GM19452 (cell line): ENCODE measurements at regions not wholly inside any gene's neighbourhood (a gene's known extent, or its start where the extent isn't known, plus 50 kb on each side); places are given as distances from the start of the nearest gene placed in this dataset.

Experiments used
- ATAC-seq: cut with Tn5 transposase; IDR thresholded peaks from one replicate; pipeline ENCODE4 v1.9.1; 2021; ENCODE audit not compliant: unreplicated experiment

DNA sequence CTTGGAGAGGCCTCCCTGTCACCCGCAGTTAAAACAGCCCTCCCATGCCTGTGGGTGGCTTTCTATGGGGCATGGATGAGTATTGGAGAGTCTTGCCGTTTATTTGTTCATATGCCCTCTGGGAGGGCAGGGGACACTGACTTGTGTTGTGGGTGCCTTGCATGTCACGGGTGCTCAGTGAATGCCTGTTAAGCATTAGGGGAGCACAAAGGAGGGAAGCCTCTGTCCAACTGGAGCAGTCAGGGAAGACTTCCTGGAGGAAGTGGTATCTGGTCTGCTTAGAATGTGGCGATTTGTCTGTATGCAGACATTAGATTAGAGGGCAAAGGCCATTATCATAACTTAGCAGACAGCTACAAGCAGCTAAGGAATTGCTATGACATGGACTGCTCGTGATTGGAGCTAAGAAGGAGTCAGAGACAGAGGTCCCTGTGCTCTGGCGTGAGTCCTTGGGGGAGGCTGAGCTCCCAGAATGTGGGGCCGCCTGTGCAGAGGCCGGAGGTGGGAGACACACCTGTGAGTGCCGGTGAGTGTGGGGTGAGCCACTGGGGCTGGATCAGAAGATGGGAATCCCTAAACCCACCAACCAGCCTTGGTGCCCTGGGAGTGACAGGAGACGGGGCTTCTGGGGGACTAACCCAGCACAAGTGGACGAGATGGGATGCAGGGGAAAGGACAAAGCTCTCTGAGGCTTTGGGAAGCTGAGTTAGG is 286.1 kb downstream of the SEC14L1 start:
- ATAC-seq, result no peak

DNA sequence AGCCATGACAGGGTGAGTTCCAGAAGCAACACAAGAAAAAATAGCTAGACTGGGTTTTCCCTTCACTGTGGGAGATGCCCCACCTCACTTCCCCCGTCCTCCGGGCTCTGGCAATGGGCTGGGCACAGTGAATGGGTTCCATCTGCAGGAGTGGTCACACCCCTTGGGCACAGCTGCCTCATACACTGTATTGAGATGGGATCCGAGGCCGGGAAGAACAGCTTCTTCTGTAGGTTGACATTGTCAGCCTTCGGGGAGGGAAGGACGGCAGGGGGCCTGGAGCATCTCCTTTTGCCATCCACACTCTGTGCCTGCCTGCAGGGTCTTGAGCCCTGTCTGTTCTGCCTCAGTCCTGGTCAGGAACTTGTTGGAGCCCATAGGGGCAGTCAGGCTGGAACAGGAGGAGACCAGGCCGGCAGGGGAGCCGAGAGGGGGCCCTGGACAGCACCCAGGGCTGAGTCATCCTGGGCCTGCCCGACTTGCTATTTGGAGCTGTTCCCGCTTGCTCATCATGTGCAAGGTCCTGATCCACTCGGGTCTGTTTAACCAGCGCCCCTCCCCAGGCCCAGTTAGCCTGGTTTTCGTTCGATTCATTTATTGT is 286.7 kb downstream of the SEC14L1 start:
- ATAC-seq, result no peak

DNA sequence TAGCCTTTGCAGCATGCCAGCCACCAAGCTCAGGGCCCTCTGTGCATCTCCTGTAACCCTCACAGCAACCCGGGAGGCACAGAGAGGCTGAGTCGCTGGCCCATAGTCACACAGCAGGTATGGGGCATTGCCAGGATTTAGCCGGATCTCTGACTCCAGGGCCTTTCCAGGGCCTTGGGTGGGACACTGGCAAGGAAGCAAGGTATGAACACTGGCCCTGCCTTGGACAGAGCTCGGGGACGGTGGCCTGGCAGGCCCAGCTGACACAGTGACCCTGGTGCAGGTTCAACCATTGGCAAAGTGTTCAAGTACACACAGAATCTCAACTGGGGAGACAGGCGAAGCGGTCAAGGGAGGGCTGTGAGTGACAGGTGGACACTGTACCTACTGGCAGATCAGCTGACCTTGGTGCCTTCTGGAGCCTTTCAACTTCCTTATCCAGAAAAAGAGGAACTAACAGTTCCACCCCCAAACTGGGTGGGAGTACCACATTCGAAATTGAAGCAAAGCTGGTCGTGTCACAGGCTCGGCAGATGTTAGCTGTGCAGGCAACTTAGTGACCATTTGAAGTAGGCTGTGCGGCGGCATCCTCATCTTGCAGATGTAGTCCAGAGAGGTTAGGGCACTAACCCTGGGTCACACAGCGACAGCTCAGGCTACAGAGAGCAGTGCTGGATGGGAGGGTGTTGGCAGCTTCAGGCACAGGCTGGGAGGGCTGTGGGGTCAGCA is 287.4 kb downstream of the SEC14L1 start:
- no peak for ATAC-seq

DNA sequence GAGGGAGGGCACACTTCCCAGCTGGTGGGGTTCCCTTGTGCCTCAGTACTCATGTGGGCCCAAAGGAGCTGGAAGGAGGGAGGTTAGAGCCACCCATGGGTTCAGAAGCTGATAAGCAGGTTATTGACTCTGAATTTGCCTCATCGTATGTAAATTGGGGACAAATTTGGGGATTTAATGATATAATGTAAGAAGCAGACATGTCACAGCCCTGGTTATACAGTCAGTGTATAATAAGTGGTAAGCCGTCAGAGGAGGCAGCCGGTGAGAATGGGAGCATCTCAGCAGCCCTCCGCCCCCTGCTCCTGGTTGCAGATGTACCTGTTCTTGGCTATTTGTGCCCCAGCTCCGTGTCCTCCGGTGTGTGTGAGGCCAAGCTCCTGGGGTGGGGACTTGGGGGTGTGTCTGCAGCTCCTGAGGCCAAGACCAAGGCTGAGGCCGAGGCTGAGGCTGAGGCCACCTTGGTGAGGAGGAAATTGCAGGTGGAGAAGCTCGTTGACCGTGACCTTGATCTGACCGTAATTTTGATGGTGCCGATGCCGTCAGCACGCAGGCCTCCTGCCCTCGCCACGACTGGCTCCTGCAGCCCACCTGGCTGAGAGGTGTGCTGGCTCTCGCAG is 288.1 kb downstream of the SEC14L1 start:
- ATAC-seq, result no peak

DNA sequence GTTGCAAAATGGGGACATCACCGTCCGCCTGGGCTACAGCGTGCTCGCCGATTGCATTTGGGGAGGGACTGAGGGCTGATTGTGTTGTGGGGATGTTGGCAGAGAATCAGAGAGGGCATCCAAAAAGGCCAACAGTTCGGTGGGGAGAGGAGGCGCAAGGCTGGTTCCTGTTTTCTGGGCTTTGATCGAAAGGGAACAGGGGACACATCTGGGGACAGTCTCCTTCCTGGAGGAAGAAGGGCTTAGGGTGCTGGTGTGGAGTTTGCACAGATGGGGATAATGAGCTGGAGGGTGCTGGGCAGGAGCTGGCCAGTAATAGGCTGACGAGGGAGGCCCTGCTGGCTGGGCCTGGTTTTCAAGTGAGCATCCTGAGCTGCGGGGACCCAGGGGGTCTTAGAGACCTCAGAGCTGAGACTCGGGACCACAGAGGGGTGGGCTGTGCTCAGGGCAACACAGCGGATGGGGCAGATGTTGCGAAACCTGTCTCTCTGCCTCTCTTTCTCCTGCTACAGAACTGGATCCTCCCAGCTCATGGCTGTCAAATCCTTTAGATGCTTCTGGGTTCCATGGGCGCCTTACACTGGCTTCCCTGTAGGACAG is 288.7 kb downstream of the SEC14L1 start:
- no peak for ATAC-seq

DNA sequence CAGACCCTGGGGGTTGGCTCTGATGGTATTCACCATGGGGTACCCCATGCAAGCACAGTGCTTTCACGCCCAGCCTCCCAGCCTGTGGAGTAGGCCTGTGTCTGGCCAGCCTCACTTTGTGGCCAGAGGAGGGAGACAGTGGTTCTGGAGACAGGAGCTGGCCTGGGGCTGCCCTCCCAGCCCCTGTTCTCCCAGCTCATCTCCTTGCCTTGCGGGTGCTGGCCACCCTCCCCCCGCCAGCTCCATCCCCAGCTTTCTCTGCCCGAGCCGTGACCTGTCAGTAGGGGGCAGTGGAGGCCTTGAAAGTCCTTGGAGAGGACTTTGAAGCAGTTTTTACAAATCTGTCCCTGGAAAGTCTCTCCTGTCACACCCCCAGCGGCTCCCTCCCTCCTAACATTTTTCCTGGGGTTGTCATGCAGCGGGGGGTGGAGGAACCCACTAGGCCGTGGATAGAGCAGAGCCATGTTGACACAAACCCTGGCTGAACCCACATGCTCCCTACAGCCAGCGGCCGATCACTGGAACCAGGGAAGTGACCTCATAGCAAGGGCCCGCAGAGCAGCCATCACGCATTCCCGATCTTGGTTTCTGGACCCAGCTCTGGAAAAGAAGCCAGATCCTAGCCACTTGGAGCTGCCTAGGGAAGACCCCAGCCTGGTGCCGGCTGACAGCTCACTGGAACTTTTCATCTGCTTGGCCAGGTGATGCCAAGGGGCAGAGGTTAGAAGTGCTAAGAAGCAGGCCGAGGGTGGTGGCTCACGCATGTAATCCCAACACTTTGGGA is 289.4 kb downstream of the SEC14L1 start:
- ATAC-seq, result no peak

DNA sequence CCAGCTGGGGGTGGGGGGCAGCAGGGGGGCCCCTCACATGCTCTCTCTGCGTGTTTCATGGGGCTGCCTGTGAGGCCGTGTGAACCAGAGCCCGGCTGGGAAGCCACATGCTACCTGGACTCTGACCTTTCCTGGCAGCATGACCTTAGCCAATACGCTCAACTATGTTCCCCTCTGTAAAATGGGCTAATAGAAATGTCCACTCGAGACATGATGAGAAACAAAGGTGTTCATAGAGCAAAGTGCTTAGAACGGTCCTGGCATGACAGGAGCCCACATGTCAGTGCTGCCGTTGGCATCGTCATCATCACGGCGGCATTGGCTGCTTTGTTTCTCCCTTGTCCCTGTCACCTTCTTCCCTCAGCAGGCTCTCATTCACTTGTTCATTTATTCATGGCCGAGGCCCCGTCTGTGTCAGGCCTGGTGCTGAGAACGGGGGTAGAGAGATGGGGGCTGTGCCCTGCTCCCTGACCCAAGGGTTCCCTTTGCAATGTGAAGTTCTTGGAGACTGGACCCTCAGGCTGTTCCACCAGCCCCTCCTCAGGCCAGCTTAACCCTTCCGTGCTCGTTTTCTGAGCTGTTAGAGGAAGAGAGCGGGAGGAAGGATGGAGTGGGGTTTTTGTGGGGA is 291.4 kb downstream of the SEC14L1 start:
- no peak for ATAC-seq

DNA sequence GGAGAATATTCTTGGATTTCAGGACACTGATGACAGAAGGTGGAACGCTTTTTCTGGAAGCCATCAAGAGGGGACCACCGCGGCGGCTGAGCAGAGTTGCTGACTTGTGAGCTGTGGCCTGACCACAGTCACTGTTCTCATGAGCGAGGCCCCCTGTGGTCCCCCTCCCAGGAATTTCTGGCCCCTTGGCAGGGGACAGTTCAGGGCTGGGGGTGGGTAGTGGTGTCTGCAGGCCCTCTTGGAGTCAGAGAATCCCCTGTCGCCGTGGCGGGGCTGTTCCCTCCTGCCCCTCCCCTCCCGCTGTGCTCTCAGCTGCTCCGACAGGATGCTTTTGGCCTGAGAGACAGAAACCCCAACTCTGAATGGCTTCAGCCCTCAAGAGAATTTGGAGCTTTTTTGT is 292.0 kb downstream of the SEC14L1 start:
- no peak for ATAC-seq

DNA sequence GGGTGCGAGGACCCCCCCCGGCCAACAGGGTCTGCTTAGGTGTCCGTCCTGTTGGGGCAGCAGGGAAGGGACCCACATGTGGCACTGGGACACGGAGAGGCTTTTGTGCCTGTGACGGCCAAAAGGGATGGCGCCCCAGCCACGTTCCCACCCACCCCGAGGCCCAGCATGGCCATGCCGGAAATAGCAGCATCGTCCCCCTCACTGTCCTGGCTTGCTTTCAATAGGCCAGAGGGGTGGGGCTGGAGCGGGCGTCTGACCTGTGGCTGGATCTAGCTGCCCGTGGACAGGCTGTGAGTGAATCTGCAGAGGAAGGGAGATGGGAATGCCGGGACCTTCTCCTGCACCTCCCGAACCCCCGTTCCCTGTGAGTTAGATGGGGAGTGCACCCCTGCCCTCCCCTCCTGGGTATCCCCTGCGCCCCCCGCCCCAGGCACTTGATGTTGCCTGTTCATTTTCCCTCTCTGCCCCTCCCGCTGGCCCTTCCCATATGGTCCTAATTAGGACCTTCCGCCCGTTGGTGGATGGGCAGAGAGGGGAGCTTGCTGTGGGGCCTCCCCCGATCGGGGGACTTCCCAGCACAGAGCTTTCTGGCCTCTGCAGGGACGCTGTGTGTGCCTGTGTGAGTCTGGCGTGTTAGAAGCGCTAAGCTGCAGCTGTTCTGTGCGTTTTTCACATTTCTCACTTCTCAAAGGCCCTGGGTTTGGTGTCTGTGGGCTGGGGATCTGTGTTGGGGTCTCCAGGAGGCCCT is 292.8 kb downstream of the SEC14L1 start:
- ATAC-seq, result no peak

DNA sequence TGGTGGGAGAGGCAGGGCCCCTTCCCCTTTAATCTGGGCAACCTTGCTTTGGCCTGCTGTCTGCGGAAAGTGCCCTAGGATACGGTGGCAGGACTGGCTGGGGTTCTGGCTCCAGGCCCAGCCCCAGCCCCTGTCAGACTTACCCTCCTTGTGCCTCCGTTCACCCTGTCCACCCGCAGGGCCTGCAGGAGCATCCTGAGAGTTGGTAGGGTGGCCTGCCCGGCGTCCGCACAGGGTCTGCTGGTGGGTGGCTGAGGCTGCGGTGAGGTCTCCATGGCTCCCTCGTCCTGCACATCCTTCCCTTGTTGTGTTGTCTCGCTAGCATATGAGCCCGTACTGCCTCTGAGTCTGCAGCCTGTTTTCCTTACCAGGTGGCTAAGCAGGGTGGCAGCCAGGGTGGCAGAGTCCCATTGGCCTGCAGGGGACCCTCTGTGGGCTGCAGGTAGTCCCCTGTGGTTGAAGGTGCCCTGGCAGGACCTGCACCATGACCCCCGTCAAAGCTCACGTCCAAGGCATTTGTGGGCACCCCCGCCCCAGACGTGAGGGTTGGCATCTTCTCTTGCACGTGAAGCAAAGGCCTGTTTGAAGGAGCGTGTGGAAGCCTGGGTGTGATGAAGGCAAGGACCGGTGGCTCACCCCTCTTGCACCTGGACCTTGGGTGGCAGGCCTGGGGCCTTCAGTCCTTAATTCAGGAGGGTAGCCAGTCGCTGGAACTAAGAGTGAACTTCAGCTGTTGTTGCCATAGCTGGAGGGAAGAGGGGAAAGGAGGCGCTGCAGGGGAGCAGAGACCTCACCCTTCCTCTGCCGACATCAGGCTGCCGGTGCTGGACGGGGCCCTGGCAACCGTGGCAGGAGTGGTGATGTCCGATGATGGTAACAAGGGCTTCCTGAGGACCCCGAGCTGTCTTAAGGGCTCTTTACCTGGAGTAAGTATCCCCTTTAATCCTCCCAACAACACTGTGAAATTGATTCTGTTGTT is 293.7 kb downstream of the SEC14L1 start:
- ATAC-seq, result no peak

DNA sequence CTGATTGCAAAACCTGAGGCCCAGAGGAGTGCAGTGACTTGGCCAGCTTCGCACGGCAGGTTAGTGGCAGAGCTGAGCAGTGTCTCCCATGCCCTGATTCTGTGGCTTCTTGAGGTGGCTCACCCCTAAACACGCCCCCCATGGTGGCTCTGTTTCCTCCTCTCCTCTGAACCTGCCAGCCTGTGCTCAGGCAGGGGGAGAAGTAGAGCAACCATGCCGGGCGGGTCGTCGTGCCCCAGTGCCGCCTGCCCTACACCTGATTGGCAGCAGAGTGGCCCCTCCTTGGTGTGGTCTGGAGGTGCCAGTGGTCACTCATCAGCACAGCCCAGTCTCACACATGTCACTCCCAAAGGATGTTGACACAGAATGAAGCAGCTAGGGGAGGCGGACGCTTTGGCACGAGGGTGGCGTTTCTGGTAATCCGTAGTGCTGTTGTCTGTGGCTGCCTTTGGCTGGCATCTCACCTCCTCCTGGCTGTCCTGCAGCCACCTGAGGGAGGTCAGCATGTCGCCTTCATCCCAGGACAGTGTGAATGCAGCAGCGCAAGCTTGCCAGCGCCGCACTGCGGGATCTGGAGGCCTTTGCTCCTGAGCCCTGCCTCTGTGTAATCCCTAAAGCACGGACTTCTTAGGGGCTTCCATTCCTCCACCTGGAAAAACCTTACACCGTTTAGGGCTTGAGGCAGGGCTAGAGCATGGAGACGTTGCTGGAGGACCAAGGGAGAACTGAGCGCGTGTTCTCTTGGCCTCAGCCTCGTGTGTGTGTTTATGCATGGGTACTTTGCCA is 294.7 kb downstream of the SEC14L1 start:
- ATAC-seq, result no peak

DNA sequence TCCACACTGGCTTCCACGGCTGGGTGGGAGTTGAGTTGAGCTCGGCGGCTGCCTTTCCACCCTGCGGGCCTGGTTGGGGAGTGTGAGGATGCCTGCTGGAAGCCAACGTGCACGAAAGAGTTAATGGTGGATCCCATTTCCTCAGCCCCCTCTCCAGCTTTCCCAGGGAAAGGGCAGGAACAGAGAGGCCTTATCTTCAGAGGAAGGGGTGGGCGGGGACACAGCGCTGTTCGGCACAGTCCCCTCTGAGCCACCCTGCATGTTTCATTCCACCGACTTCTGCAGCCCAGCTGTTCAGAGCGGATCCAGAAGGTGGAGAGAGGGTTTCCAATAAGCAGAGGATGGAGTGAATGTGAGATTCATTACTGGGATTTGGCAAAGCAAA is 295.3 kb downstream of the SEC14L1 start:
- ATAC-seq, result no peak

DNA sequence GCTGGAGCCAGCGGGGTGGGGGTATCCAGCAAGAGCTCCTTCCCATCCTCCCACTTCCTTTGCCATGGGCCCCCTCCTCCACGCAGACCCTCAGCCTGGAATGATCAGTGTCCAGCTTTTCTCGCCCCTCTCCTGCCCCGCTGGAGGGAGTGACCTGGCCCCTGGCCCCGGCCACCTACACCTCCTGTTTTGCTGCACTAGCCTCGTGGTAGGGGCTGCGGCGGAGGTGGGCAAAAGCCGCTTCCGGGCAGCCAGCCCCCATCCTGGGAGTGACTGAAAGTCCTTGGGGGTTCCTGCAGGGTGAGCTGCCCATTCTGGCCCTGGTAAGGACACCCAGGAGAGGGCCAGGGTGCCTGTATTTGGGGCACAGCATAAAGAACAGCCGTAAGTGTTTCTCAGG is 295.7 kb downstream of the SEC14L1 start:
- no peak for ATAC-seq

DNA sequence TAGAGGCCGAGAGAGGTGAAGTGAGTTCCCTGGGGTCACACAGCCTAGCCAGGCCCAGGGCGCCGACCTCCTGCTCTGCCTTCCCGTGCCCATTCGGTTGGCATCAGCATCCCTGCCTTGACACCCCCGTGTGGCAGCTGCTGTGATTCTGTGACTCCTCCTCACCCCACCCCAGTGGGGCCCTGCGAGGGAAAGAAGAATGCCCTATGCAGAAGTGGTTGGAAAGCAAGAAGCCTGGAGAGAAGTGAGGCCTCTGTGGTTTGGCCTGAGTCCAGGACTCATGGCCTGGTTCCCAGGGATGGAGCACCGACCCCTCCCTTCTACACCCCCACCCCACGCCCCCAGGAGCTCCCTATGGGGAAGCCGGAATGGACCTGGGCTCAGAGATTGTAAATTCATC is 296.2 kb downstream of the SEC14L1 start:
- ATAC-seq, result no peak

DNA sequence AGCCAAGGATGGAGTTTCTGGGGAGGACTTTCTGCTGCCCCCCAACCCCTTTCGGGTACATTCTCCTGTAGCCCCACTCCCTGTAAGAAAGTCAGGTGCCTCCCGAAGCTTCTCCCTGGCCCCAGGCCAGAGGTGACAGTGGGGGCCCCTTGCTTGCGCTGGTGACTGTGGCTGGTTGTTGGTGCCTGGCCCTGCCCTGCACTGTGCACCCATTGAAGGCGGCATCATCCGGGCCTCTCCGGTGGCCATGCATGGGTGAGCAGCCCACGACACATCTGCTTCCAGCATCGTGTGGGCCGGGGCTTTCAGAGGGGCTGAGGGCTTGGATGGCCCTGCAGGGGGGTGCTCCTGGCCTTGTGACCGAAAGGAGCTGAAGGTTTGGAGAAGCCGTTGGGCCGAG is 297.0 kb downstream of the SEC14L1 start:
- no peak for ATAC-seq

DNA sequence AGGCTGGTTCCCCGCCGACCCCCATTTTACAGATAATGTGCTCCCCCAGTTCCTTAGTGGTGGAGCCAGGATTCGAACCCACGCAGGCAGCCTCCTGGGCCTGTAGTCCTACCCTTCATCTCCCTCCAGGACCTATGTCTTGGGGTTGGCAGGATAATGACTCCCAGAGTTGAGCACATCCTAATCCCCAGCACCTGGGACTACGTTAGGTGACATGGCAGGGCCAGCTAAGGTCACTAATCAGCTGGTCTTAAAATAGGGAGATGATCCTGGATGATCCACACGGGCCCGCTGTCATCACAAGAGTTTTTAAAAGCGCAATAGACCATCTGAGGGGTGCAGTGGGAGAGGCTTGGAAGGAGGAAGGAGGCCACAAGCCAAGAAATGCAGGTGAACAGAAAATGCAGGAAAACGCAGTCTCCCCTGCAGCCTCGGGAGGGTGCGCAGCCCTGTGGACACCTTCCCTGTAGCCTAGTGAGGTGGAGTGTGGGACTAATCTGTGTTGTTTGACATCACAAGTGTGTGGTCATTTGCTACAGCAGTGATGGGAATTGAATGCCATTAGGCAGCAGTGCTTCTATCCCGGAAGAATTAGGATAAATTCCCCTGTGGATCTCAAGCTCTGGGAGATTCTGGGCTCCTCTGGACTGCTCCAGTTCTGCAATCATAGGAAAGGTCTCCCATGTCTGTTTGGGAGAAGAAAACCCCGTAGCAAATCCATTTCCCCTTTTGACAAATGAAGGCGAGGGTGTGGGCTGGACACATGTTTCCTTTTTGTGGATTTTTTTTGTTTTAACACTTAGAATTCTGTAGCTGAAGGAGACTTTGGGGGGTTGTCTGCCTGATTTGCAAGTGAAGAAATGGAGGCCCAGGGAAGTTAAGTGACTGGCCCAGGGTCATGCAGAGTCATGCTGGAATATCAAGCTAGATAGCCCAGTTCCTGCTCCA is 297.7 kb downstream of the SEC14L1 start:
- no peak for ATAC-seq
